K562 (cell line): ENCODE measurements at regions not wholly inside any gene's neighbourhood (a gene's known extent, or its start where the extent isn't known, plus 50 kb on each side); places are given as distances from the start of the nearest gene placed in this dataset.

Source experiments
- ATAC-seq: fragments of 200-7000 bp; cut with Tn5 transposase; 3 replicates; pipeline ENCODE4 v1.9.1; 2020; ENCODE audit warnings: moderate library complexity
- BruUV-seq: library from RNA; stranded (reverse); fragments of 400-500 nt; replicated peaks from 2 replicates; lab custom pipeline; 2021; lab: Mats Ljungman, UMichigan
- CTCF ChIA-PET: fragments of 300-600 bp; formaldehyde crosslinking; extraction: SDS; loops from one replicate; lab custom pipeline; 2021; ENCODE audit warnings: low intra/inter-chr PET ratio; lab: Yijun Ruan, JAX
- POLR2A ChIA-PET: fragments of 300-600, 350-650 bp; sonication (Branson Sonifier 250); formaldehyde crosslinking; extraction: SDS; loops from one replicate; lab custom pipeline; 2021; ENCODE audit warnings: antibody characterized with exemption, inconsistent platforms; lab: Yijun Ruan, JAX
- DNase-seq, 4 experiments: peaks; one replicate each; pipeline versions ENCODE4 v3.0.0 to v3.0.0-alpha.2; 2011 to 2018; ENCODE audit warnings: low spot score in 3 of 4, mixed read lengths in 3 of 4; ENCODE audit errors: extremely low read depth in 1 of 4
- FAIRE-seq: peaks from 2 replicates; lab custom pipeline; 2011; peaks lifted over from hg19 to GRCh38; lab: Jason Lieb, UNC
- H2AFZ ChIP-seq: 2 replicates; pipeline ENCODE4 v1.6.0; 2011; ENCODE audit warnings: low read depth, low read length, control low read depth, inconsistent platforms
- H3K27ac ChIP-seq: fragments of 200-600 bp; 3 replicates; pipeline ENCODE4 v1.8.0; 2011; ENCODE audit warnings: low read depth, mild to moderate bottlenecking, control low read depth, inconsistent platforms, low read length, moderate library complexity, mixed read lengths; ENCODE audit errors: extremely low read depth
- H3K27me3 ChIP-seq, 2 experiments: fragments of 300-600 bp in 1 of 2; 2 replicates in 1 of 2; 3 replicates in 1 of 2; pipeline versions ENCODE4 v1.6.0 to v1.8.0; 2011; ENCODE audit warnings: inconsistent platforms in 2 of 2, low read length in 2 of 2, mild to moderate bottlenecking in 1 of 2, mixed read lengths in 1 of 2, moderate library complexity in 1 of 2; ENCODE audit not compliant: control insufficient read depth in 2 of 2, insufficient read depth in 2 of 2
- H3K36me3 ChIP-seq: fragments of 300-600 bp; 3 replicates; pipeline ENCODE4 v1.8.0; 2011; ENCODE audit warnings: mild to moderate bottlenecking, low read length, inconsistent platforms; ENCODE audit not compliant: control insufficient read depth, insufficient read depth
- H3K4me1 ChIP-seq, 2 experiments: fragments of 200-600 bp in 1 of 2; replicated peaks in 1 of 2; 2 replicates in 1 of 2; 3 replicates in 1 of 2; pipeline versions ENCODE4 v1.5.1 to v1.8.0; 2011; ENCODE audit warnings: inconsistent platforms in 2 of 2, low read length in 2 of 2, mild to moderate bottlenecking in 1 of 2, mixed read lengths in 1 of 2, moderate library complexity in 1 of 2; ENCODE audit not compliant: control insufficient read depth in 2 of 2, insufficient read depth in 2 of 2
- H3K4me2 ChIP-seq: 2 replicates; pipeline ENCODE4 v1.6.1; 2011; ENCODE audit warnings: low read length, control low read depth, inconsistent platforms, mixed read lengths; ENCODE audit not compliant: insufficient read depth
- H3K4me3 ChIP-seq: fragments of 200-600 bp; sonication (generic), shearing (Covaris generic); 2 replicates; pipeline ENCODE4 v1.5.1; 2016; ENCODE audit warnings: control low read depth, inconsistent platforms
- H3K79me2 ChIP-seq: fragments of 200-600 bp; 3 replicates; pipeline ENCODE4 v1.8.0; 2011; ENCODE audit warnings: low read length, inconsistent platforms; ENCODE audit not compliant: control insufficient read depth, insufficient read depth
- H3K9ac ChIP-seq, 2 experiments: 2 replicates each; pipeline versions ENCODE4 v1.6.0 to v1.6.1; 2011; ENCODE audit warnings: low read depth in 2 of 2, low read length in 2 of 2, control low read depth in 1 of 2, inconsistent platforms in 1 of 2, mild to moderate bottlenecking in 1 of 2, mixed read lengths in 1 of 2; ENCODE audit not compliant: insufficient read depth in 1 of 2
- H3K9me1 ChIP-seq: one replicate; pipeline ENCODE4 v1.6.0; 2011; ENCODE audit warnings: inconsistent platforms, mild to moderate bottlenecking, low read length, moderate library complexity; ENCODE audit not compliant: control insufficient read depth, insufficient read depth
- H3K9me3 ChIP-seq: replicated peaks from 2 replicates; pipeline ENCODE4 v1.5.1; 2011; ENCODE audit warnings: low read depth, low read length, inconsistent platforms; ENCODE audit not compliant: control insufficient read depth, insufficient read depth
- H4K20me1 ChIP-seq: replicated peaks from 2 replicates; pipeline ENCODE4 v1.6.1; 2011; ENCODE audit warnings: low read length, inconsistent platforms, mixed read lengths; ENCODE audit not compliant: control insufficient read depth, insufficient read depth
- ARID3A ChIP-seq: IDR thresholded peaks from 2 replicates; pipeline ENCODE4 v1.6.1; 2012; ENCODE audit warnings: low read depth, low read length, improper control_type of control experiment, borderline replicate concordance
- ATF6 ChIP-seq: sonication (generic); formaldehyde crosslinking; IDR thresholded peaks from 2 replicates; pipeline ENCODE4 v1.4.0; 2020; ENCODE audit warnings: mild to moderate bottlenecking, missing genetic modification reagents
- CHD2 ChIP-seq: IDR thresholded peaks from 2 replicates; pipeline ENCODE4 v1.6.1; 2011; ENCODE audit warnings: low read depth, low read length
- EP400 ChIP-seq: fragments of 450-650 bp; IDR thresholded peaks from 2 replicates; pipeline ENCODE4 v1.6.1; 2017; ENCODE audit warnings: antibody characterized with exemption, mild to moderate bottlenecking, moderate library complexity
- ETV5 ChIP-seq: sonication (generic); formaldehyde crosslinking; IDR thresholded peaks from 2 replicates; pipeline ENCODE4 v1.4.0; 2020; ENCODE audit warnings: low read depth, mild to moderate bottlenecking, missing genetic modification reagents
- HDAC3 ChIP-seq: fragments of 450-650 bp; IDR thresholded peaks from 2 replicates; pipeline ENCODE4 v1.6.1; 2018; ENCODE audit warnings: borderline replicate concordance, mild to moderate bottlenecking, moderate library complexity; ENCODE audit not compliant: partially characterized antibody
- HMG20A ChIP-seq: fragments of 450-650 bp; formaldehyde crosslinking; conservative IDR thresholded peaks from 2 replicates; pipeline ENCODE4 v1.4.0; 2020; ENCODE audit warnings: mild to moderate bottlenecking, mixed read lengths
- NFATC3 ChIP-seq: fragments of 450-650 bp; IDR thresholded peaks from 2 replicates; pipeline ENCODE4 v1.6.1; 2017; ENCODE audit warnings: mild to moderate bottlenecking
- NFXL1 ChIP-seq: fragments of 450-650 bp; formaldehyde crosslinking; IDR thresholded peaks from 2 replicates; pipeline ENCODE4 v1.4.0; 2021; ENCODE audit warnings: mild to moderate bottlenecking
- SAP30 ChIP-seq: fragments of 200-600 bp; sonication (generic); IDR thresholded peaks from 2 replicates; pipeline ENCODE4 v1.6.1; 2012; ENCODE audit warnings: borderline replicate concordance, low read depth, mild to moderate bottlenecking, moderate library complexity, low read length, control low read depth, inconsistent platforms; ENCODE audit not compliant: insufficient read depth, poor library complexity, severe bottlenecking
- SFPQ ChIP-seq: fragments of 200-400 bp; formaldehyde crosslinking; IDR thresholded peaks from 2 replicates; pipeline ENCODE4 v1.6.1; 2017; ENCODE audit warnings: mild to moderate bottlenecking, low read depth, low read length, moderate library complexity
- SIN3B ChIP-seq: fragments of 450-650 bp; IDR thresholded peaks from 2 replicates; pipeline ENCODE4 v1.6.1; 2017; ENCODE audit warnings: low read depth, mild to moderate bottlenecking, moderate library complexity
- SRSF7 ChIP-seq: fragments of 200-400 bp; formaldehyde crosslinking; optimal IDR thresholded peaks from 2 replicates; pipeline ENCODE3; 2017; ENCODE audit warnings: mild to moderate bottlenecking, low read depth, low read length
- ZBTB12 ChIP-seq: fragments of 250-450 bp; sonication (Bioruptor Pico); IDR thresholded peaks from 2 replicates; pipeline ENCODE4 v1.4.0; 2020
- ZNF274 ChIP-seq: IDR thresholded peaks from 2 replicates; pipeline ENCODE4 v1.6.1; 2011; ENCODE audit warnings: low read depth, mild to moderate bottlenecking, low read length, moderate library complexity, borderline replicate concordance
- ZNF324 ChIP-seq: fragments of 250-450 bp; sonication (Bioruptor Pico); IDR thresholded peaks from 2 replicates; pipeline ENCODE4 v1.4.0; 2020; ENCODE audit warnings: mild to moderate bottlenecking
- WGBS: fragments of 100-300 bp; shearing (Covaris generic); methylation state at CpG from one replicate; pipeline ENCODE4 v1.1.6; 2016; ENCODE audit warnings: low coverage, mixed read lengths; ENCODE audit not compliant: insufficient coverage; ENCODE audit errors: missing lambda C conversion rate; 5-methylcytosine and 5-hydroxymethylcytosine counted together
- in situ Hi-C: fragments of 300-500 bp; cut with MboI; formaldehyde crosslinking; loops from 4 replicates; pipeline ENCODE4 v1.15.0; 2018; ENCODE audit warnings: inconsistent platforms, mixed read lengths
- intact Hi-C: fragments of 100-400 bp; cut with micrococcal nuclease; formaldehyde crosslinking; loops from 2 replicates; pipeline ENCODE4 v1.14.2; 2022

GRCh38 chr4:117370944-117371668, 285.7 kb upstream of the TRAM1L1 start:
- Histone ChIP-seq H3K4me2 (no peak overlapping the region), H3K36me3 (no peaks in the 10 kb centered on the region), H3K79me2 (no peaks in the 10 kb centered on the region), H3K4me3 (no peak overlapping the region), H3K27ac (no peak overlapping the region), H3K9ac (no peak overlapping the region), H3K9me1 (no peaks in the 10 kb centered on the region), H3K4me1 (no peaks in the 10 kb centered on the region), H2AFZ (no peak overlapping the region), H4K20me1 (no peaks in the 10 kb centered on the region), H3K27me3 (no peaks in the 10 kb centered on the region), H3K9me3 (no peaks in the 10 kb centered on the region)
- DNase-seq (no peak), FAIRE-seq (no peak), ATAC-seq (no peak)
- ChIA-PET CTCF (no interaction called here), POLR2A (no interaction called here)
- BruUV-seq: no TSS peak
- intact Hi-C loops (no loop called here), in situ Hi-C loops (no loop called here)
- WGBS: 0% methylated on average over 4 of the region's 4 CpGs
- TF ChIP-seq NFATC3 (no peak), HMG20A (no peak), ZNF274 (no peak), ETV5 (CRISPR knock-in tag) (no peak), HDAC3 (no peak), SAP30 (no peak), SFPQ (no peak), CHD2 (no peak), SRSF7 (no peak), NFXL1 (CRISPR knock-in tag) (no peak), SIN3B (no peak), ZNF324 (CRISPR knock-in tag) (no peak), ARID3A (no peak), EP400 (no peak), ATF6 (no peak), ZBTB12 (CRISPR knock-in tag) (no peak)
